Esophagus squamous epithelium (tissue), 4 donors: ENCODE measurements at regions not wholly inside any gene's neighbourhood (a gene's known extent, or its start where the extent isn't known, plus 50 kb on each side); places are given as distances from the start of the nearest gene placed in this dataset.

Experiments
- POLR2A ChIP-seq, 4 donors: fragments of 450-650 bp; IDR thresholded peaks; one replicate each; pipeline ENCODE4 v1.6.1; 2017; ENCODE audit warnings: antibody characterized with exemption in 4 of 4, mild to moderate bottlenecking in 4 of 4, moderate library complexity in 3 of 4
- TF ChIP-seq, protein P1 (sequence below), 6 experiments: fragments of 450-650 bp in 4 of 6; fragments of 200-600 bp in 2 of 6; sonication (generic) in 2 of 6; IDR thresholded peaks; one replicate each; pipeline ENCODE4 v1.5.1; 2016 to 2019; ENCODE audit warnings: antibody characterized with exemption in 6 of 6, mild to moderate bottlenecking in 4 of 6, moderate library complexity in 4 of 6

DNA sequence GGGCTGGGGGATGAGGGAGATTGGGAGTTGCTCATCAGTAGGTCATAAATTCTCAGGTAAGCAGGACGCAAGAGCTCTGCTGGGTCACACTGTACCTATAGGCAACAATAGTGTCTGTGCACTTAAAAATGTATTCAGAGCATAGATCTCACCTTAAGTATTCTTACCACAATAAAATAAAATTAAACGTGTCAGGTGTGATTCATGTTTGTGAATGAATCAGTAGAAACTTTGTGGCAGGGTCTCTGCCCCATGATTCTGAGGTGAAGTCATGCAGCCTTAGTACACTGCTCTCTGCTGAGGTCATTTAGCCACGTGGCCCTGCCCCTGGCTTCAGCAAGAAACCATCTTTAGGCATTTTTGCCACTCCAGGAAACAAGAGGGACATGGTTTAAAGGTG is 253.8 kb downstream of the FBXO15 start:
- TF ChIP-seq, protein P1, sequence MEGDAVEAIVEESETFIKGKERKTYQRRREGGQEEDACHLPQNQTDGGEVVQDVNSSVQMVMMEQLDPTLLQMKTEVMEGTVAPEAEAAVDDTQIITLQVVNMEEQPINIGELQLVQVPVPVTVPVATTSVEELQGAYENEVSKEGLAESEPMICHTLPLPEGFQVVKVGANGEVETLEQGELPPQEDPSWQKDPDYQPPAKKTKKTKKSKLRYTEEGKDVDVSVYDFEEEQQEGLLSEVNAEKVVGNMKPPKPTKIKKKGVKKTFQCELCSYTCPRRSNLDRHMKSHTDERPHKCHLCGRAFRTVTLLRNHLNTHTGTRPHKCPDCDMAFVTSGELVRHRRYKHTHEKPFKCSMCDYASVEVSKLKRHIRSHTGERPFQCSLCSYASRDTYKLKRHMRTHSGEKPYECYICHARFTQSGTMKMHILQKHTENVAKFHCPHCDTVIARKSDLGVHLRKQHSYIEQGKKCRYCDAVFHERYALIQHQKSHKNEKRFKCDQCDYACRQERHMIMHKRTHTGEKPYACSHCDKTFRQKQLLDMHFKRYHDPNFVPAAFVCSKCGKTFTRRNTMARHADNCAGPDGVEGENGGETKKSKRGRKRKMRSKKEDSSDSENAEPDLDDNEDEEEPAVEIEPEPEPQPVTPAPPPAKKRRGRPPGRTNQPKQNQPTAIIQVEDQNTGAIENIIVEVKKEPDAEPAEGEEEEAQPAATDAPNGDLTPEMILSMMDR (IDR thresholded peaks at IDR 0.05) = no peak
- no peak for TF ChIP-seq POLR2A (IDR thresholded peaks at IDR 0.05)
